GM19193 (cell line): ENCODE measurements at regions not wholly inside any gene's neighbourhood (a gene's known extent, or its start where the extent isn't known, plus 50 kb on each side); places are given as distances from the start of the nearest gene placed in this dataset.

Source experiments
- POLR2A ChIP-seq: IDR thresholded peaks from 4 replicates; pipeline ENCODE4 v1.6.1; 2011; ENCODE audit not compliant: insufficient read depth, insufficient read length; ENCODE audit errors: extremely low read depth

DNA sequence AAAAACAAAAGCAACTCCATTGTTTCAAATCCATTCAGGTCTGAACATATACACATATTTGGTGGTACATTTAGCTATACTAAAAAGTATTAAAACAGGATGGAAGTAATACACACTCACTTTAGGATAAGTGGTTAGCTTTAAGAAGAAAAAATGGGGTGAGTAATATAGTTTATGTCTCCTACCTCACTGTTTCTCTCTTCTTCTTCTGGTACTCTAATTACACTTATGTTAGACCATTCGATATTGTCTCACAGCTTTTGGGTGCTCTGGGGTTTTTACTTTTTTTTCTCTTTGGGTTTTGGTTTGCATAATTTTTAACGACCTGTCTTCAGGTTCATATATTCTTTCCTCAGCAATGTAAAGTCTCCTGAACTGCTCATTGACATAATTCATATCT, 75.4 kb upstream of the AKAP13 start:
- TF ChIP-seq POLR2A, result no peak

DNA sequence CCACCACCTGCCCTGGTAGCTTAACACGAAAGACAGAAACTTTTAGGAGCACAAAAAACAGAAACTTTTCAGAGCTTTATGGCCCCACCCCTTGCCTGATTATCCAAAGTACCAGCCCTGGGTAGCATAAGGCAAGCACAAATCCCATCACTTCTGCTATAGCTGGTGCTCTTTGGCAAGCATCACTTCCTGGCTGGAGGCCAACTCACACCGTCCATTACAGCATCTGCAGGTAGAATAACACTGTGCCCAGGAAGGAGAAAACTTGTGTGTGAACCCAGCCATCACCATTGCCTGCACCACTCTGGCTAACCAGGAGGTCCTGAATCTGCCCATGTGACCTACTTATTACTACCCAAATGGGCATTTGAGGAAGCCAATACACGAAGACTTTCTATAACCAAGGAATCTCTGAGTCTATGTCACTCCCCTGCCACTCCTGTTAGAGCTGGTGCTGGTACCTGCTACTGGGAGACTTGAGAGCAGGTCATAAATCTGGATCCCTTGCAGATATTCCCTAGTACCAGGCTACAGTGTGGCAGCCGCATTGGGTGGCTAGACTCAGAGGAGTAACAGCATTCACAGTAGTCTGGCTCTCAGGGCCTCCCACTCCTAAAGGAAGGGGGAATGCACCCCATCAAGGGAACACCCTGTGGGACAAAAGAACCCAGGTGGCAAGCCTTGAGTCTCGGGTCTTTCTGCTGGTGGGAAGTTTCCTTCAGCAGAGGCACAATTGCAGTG, 73.3 kb upstream of the AKAP13 start:
- TF ChIP-seq POLR2A, result no peak

DNA sequence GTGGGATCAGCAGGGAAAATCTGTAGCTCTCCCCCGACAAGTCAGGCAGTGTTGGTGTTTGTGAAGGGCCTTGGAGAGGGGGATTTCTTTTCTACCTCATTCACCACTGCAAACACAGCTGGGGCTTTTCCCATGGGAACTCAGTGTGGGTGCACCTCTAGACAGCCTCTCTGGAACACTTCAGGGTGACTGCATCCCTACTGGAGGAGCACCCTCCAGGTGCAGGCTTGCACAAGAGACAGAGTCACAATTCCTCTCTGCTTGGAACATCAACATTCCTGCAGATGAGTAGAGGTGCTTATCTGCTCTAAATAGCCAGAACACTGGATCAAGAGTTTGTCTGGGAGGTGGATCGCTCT, 72.7 kb upstream of the AKAP13 start:
- no peak for TF ChIP-seq POLR2A

DNA sequence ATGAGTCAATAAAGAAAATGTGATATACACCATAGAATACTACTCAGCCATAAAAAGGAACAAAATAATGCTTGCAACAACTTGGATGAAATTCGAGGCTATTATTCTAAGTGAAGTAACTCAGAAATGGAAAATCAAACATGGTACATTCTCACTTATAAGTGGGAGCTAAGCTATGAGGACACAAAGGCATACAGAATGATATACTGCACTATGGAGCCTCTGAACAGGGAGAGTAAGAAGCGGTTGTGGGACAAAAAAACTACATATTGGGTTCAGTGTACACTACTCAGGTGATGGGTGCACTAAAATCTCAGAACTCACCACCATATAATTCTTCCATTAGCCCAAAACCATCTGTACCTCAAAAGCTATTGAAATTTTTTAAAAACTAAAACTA, 68.8 kb upstream of the AKAP13 start:
- TF ChIP-seq POLR2A, result no peak

DNA sequence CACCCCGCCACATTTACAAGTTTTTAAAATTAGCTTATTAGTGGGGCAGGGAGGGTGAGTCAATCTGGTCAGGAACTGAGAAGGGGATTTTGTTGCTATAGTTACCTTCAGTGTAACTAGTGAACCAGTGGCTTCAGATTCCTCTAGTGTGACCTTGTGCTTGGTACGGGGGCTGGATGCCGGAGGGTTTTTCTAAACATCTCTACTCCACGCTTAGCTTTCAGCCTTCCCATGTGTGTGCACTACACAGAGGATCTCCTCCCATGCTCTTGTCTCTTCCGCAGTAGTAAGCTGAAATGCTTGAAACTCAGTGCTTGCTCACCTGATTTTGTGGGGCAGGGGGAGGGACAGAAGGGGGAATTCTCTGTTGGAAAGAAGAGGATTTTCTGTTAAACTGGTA, 67.9 kb upstream of the AKAP13 start:
- TF ChIP-seq POLR2A, result no peak

DNA sequence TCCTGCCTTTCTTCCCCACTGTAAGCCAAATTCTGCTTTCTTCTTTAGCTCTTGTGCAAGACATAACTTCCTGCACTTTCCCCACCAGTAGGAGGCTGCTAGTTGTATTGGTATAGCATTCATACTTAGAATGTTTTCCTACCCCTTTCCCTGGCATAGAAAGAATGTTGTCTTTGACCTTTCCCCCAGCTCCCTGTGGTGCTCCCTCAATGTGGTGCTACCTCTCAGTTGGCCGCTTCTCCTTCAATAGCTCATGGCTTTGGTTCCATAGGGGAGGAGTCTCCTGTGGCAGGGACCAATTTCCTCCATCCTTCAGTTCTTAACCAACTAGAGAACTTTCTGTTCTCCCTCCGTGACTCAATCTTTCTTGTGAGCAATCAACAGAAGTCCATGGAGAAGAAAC, 67.5 kb upstream of the AKAP13 start:
- TF ChIP-seq POLR2A, result no peak

DNA sequence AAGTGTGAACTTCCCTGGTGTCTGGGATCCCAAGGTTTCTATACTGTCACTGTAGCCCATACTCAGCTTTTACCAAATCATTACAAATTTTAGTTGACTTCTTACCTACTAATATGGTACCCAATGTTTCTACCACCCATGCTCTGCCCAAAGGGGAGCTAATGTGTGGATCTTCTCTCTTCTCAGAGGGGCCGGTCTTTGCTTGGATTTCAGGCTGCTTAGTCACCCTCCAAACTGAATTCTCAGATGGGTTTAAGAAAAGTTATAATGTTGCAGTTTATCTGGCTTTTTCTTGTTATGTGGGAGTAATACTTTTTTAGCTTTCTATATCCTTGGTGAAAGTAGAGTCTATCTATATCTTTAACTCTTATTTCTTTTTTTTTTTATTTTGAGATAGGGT, 67.1 kb upstream of the AKAP13 start:
- TF ChIP-seq POLR2A, result no peak

DNA sequence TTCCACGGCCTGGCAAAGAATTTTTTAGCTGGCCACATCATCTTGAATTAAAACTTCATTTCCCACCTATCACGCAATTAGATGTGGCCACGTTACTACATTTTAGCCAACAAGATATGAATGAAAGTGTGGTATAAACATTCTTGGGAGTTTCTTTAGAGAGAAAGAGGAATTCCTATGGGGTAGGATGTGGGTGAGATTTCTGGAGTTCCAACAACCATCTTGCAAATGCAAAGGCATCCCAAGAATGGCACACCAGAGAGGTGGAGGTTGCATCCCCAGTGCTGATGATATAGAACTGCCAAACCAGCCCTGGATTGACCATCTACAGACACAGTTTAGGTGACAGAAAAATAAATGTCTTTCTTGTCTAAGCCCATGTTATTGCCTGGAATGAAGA, 66.3 kb upstream of the AKAP13 start:
- TF ChIP-seq POLR2A, result no peak

DNA sequence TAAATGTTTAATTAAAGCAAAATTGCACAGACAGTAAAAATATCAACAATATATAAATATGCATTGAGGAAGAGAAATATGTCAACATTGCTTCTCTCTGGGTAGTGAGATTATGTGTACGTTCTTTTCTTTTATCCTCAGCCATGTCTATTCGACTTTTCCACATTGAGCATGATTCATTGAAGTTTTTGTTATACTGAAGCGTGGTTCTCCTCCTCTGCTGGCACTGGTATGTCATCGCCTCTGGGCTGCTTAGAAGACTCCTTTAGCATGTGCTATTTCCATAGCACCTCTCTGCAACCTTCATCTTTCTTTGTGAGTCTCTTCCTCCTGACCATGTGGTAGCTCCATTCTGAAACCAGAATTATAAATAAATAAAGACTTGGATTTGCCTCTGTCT, 65.8 kb upstream of the AKAP13 start:
- no peak for TF ChIP-seq POLR2A

DNA sequence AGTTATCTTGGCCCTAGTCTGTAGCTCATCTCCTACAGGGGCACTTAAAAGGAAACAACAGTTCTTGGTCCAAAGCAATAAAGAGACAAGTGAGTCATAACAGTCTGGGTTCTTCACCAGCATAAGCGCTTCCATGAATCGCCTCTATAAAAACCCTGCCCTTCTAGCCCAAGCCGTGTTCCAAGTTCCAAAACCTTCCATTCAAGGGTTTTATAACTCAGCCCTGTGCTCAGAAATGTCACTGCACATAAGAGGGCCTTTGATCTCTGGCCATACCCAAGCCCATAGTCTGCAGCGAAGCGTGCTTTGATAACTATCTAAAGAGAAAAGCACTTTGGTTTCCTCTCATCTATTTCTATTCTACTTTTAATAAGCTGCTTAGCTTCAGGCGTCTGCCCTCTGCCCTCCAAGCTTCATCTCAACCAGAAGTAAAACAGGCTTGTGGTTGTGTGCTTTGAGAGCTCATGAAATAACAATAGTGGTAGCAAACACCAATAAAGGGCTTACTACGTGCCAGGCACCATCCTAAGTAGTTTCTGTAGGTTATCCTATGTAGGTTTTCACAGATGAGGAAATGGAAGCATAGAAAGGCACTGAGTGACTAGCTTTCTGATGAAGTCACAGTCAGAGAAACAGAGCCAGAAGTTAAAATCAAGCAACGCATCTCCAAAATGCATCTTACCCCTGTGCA, 64.0 kb upstream of the AKAP13 start:
- no peak for TF ChIP-seq POLR2A

DNA sequence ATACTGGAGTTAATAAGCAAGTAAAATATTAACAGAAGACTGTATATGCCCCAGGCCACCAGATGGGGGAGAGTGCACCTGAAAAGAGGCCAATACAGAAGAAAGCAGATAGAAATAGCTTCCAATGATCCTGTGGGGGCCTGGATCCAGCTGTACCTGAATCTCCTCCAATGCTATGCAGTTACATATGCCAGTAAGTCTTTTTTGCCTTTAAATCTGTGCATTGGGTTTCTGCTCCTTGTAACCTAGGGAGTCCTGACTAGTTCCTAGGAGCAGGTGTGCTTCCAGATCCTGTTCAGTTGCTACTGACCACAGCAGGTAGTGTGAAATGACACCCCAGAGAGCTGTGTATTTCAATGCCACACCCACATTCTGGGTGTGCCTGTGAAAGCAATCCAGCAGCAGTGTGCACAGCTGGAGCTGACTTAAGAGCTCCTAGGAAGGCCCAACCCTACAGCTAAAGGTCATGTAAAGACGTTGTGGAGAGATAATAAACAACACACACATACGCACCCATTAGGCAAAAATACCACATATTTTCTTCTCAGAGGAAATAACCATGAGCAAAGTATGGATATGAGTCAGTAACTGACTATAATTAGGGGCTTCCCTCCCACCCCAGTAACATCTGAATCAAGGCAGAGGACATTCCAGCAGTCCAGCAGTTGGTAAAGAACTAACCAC, 62.2 kb upstream of the AKAP13 start:
- no peak for TF ChIP-seq POLR2A

DNA sequence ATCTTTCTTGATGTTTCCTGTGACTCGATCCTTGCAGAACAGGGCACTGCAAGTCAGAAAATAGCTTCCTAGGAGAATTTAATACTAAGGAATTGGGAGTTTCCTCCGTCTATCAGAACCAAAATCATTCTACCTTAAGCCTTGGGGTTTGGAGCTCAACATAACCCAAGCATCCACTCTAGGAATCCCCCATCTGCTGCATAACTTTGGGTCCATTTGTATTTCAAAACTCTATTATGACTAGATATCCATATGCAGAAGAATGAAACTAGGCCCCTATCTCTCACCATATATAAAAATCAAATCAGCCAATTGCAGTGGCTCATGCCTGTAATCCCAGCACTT, 61.7 kb upstream of the AKAP13 start:
- no peak for TF ChIP-seq POLR2A

DNA sequence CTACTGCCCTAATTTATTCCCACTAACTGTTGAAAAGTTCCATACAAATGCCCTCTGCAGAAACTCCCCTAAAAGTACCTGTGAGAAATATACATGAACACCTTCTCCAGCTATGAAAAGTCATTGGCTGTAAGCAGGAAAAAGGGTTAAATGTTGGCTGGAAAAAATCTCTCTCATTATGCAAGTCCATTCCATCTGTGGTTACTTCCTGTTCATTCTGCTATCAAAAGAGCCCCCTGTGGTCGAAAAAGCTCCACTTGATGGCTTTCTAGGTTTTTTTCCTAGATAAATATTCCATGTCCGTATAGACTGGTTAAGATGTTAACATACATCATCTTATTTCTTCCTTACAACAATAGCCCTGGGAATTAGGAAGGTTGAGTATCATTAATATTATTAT, 56.2 kb upstream of the AKAP13 start:
- no peak for TF ChIP-seq POLR2A

DNA sequence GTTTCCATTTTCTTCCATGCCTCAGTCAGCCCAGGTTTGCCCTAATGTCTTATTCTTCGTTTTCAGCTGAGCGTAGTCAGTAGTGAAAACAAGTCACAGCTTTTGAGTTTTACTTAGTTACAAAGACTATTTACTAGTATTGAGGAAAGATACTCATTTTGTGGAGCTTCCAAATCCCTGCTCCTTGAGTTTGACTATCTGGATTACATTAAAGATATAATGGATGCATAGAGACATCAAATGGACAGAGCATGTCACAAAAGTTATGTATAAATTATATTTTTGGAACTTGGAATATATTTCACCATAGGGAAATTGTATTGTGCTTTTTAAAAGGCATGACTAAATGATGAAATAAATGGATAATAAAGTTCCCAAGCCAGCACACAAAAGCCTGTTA, 54.6 kb upstream of the AKAP13 start:
- no peak for TF ChIP-seq POLR2A

DNA sequence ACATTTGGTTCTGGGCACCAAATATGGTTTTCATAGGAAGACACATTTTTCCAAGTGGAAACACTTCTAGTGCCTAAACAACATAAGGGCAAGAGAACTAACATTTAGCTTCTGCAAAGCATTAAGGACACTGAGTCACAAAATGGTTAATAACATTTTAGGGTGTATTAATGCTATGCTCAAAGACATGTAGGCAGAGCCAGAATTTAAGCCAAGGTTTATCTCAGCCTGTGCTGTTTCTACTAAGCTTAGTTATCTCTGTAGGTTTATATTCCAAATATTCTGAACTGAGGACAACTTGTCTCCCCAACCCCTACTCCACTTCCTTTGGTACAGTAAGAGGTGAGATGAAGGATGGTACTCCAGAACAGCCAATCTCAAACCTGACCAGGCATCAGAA, 54.1 kb upstream of the AKAP13 start:
- TF ChIP-seq POLR2A, result no peak

DNA sequence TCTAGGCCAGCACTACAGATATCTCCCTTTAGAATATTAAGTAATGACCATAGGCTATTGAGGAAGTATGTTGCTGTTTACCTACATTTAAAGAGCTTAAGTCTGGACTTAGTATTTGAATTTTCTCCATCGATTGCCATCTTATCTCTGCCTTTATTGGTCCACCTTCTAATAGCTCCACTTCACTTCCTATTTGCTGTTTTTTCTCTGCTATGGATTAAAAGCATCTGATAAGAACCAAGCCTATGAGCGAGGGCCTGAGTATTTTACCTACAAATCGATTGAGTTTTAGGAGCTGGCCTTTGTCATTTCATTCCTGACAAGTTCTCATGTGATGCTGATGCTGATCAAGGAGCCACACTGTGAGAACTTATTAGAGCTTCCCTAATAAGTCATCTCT, 52.6 kb upstream of the AKAP13 start:
- TF ChIP-seq POLR2A, result no peak
